ENCODE measurements at regions not wholly inside any gene's neighbourhood (a gene's known extent, or its start where the extent isn't known, plus 50 kb on each side); places are given as distances from the start of the nearest gene placed in this dataset.

- DNase-seq (ENCODE audit: low spot score) = no peak
Observed at GRCh38 chr3:178455946-178456345, 80.3 kb upstream of the KCNMB2 start.

GRCh38 chr3:178456621-178457285, 79.5 kb upstream of the KCNMB2 start:
- peak; percentile 13 for DNase-seq (ENCODE audit: low spot score)

- peak; percentile 53 for DNase-seq (ENCODE audit: low spot score)
Observed at GRCh38 chr3:178457511-178457910, 78.7 kb upstream of the KCNMB2 start.

- DNase-seq (ENCODE audit: low spot score) = no peak
Observed at GRCh38 chr3:178458313-178459037, 77.8 kb upstream of the KCNMB2 start.

- no peak for DNase-seq (ENCODE audit: low spot score)
Observed at GRCh38 chr3:178459038-178459410, 77.2 kb upstream of the KCNMB2 start.

GRCh38 chr3:178465260-178466180, 70.7 kb upstream of the KCNMB2 start:
- no peak for DNase-seq (ENCODE audit: low spot score)

GRCh38 chr3:178472941-178473340, 63.3 kb upstream of the KCNMB2 start:
- DNase-seq (ENCODE audit: low spot score) = no peak

- no peak for DNase-seq (ENCODE audit: low spot score)
Observed at GRCh38 chr3:178474526-178474925, 61.7 kb upstream of the KCNMB2 start.

GRCh38 chr3:178475062-178475461, 61.2 kb upstream of the KCNMB2 start:
- no peak for DNase-seq (ENCODE audit: low spot score)

- no peak for DNase-seq (ENCODE audit: low spot score)
Observed at GRCh38 chr3:178476886-178477285, 59.4 kb upstream of the KCNMB2 start.

GRCh38 chr3:178479446-178479845, 56.8 kb upstream of the KCNMB2 start:
- no peak for DNase-seq (ENCODE audit: low spot score)

GRCh38 chr3:178479860-178480259, 56.4 kb upstream of the KCNMB2 start:
- DNase-seq (ENCODE audit: low spot score) = no peak

GRCh38 chr3:178480274-178480673, 56.0 kb upstream of the KCNMB2 start:
- no peak for DNase-seq (ENCODE audit: low spot score)

GRCh38 chr3:178480795-178481194, 55.4 kb upstream of the KCNMB2 start:
- no peak for DNase-seq (ENCODE audit: low spot score)

- peak; percentile 87 for DNase-seq (ENCODE audit: low spot score)
Observed at GRCh38 chr3:178482981-178483380, 53.3 kb upstream of the KCNMB2 start.

GRCh38 chr3:178483704-178484103, 52.5 kb upstream of the KCNMB2 start:
- peak; percentile 21 for DNase-seq (ENCODE audit: low spot score)

- no peak for DNase-seq (ENCODE audit: low spot score)
Observed at GRCh38 chr3:178485756-178486155, 50.5 kb upstream of the KCNMB2 start.
